ENCODE measurements at regions not wholly inside any gene's neighbourhood (a gene's known extent, or its start where the extent isn't known, plus 50 kb on each side); places are given as distances from the start of the nearest gene placed in this dataset.

DNA sequence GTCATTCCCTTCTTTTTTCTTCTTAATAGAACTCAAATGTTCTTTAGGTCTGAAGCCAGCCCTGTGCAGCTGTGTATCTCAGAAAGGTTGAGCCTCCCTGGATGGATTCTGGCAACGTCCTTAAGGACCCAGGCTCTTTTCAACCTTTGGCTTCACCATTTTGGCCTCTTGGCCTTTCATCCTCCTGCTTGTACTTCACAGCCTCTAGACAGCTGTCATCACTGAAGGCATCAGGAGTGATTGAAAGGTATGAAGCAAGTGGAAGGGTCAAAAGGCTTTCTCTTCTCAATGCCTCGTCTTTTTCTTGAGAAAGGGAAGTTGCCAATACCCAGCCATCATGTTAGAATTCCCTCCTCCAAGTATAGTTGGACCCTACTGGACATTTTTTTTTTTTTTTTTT is 81.2 kb upstream of the RANBP3L start:
- no peaks in the 10 kb centered on the region for H3K9me3 ChIP-seq
- intact Hi-C loops (cut with micrococcal nuclease; ENCODE audit: unreplicated experiment), result loop anchor here (1.0 kb wide), 1 partner anchor 49 kb away; no protein-coding TSS in a partner anchor
- H3K27me3 Mint-ChIP-seq (ENCODE audit: insufficient read depth, unreplicated experiment), result no peaks in the 10 kb centered on the region

DNA sequence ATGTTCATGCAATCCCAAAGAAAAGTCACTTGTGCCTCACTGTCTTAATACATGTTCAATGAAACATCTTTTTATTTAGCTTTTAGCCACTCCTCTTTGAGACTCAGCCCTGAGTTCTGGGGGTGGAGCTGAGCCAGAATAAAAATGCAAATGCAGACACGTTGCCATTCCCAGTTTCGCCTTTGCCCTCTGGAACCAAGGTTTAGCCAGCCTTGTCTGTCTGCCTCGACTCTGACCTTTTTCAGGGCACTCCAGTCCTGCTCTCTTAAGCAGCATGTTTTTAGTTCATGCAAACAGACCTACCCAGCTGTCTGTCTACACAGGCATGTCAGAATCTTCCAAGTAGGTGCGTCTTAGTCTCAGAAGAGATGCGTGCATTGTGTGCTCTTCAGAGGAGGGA is 82.2 kb upstream of the RANBP3L start:
- no peak for DNase-seq
- Histone ChIP-seq H3K36me3 (ENCODE audit: control insufficient read depth, insufficient read depth, low read length) (no peaks in the 10 kb centered on the region), H3K4me1 (peaks cover under 1% of the 10 kb centered on the region; the same call in 1 of the 2 replicates), H3K9me3 (no peaks in the 10 kb centered on the region), H3K4me3 (ENCODE audit: low read depth, low read length) (no peak overlapping the region), H3K27me3 (replicated peaks; ENCODE audit: control insufficient read depth, insufficient read depth, low read length) (no peaks in the 10 kb centered on the region)
- no TSS peak for BruUV-seq (replicated peaks)
- no peak overlapping the region for H3K27ac Mint-ChIP-seq (ENCODE audit: unreplicated experiment)
- H3K36me3 Mint-ChIP-seq (ENCODE audit: insufficient read depth, unreplicated experiment), result no peaks in the 10 kb centered on the region
- no peak overlapping the region for H3K4me3 Mint-ChIP-seq (ENCODE audit: unreplicated experiment)
- TF ChIP-seq, protein P1, sequence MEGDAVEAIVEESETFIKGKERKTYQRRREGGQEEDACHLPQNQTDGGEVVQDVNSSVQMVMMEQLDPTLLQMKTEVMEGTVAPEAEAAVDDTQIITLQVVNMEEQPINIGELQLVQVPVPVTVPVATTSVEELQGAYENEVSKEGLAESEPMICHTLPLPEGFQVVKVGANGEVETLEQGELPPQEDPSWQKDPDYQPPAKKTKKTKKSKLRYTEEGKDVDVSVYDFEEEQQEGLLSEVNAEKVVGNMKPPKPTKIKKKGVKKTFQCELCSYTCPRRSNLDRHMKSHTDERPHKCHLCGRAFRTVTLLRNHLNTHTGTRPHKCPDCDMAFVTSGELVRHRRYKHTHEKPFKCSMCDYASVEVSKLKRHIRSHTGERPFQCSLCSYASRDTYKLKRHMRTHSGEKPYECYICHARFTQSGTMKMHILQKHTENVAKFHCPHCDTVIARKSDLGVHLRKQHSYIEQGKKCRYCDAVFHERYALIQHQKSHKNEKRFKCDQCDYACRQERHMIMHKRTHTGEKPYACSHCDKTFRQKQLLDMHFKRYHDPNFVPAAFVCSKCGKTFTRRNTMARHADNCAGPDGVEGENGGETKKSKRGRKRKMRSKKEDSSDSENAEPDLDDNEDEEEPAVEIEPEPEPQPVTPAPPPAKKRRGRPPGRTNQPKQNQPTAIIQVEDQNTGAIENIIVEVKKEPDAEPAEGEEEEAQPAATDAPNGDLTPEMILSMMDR (IDR thresholded peaks at IDR 0.05; ENCODE audit: insufficient read depth in 1 of 2, low read depth in 1 of 2, low read length in 1 of 2, severe bottlenecking in 1 of 2, unreplicated experiment in 1 of 2), result no peak
- ChIA-PET POLR2A (no interaction called here), CTCF (interaction anchor here (0.6 kb wide), 1 partner anchor 36 kb away, joined by 3 read pairs; no protein-coding TSS in a partner anchor)
- H3K4me1 Mint-ChIP-seq (ENCODE audit: low read depth, unreplicated experiment), result peaks cover 34% of the 10 kb centered on the region
- H3K27me3 Mint-ChIP-seq (ENCODE audit: insufficient read depth, unreplicated experiment), result no peaks in the 10 kb centered on the region
- no peaks in the 10 kb centered on the region for H3K9me3 Mint-ChIP-seq (ENCODE audit: unreplicated experiment)
- intact Hi-C loops (cut with micrococcal nuclease; ENCODE audit: unreplicated experiment), result no loop called here

More for the DNA sequence above, 81.2 kb upstream of the RANBP3L start:
- no peak for DNase-seq
- TF ChIP-seq, protein P1 (IDR thresholded peaks at IDR 0.05; ENCODE audit: insufficient read depth in 1 of 2, low read depth in 1 of 2, low read length in 1 of 2, severe bottlenecking in 1 of 2, unreplicated experiment in 1 of 2), result no peak
- ChIA-PET CTCF (no interaction called here), POLR2A (no interaction called here)
- H3K36me3 ChIP-seq (ENCODE audit: control insufficient read depth, insufficient read depth, low read length), result no peaks in the 10 kb centered on the region
- H3K9me3 Mint-ChIP-seq (ENCODE audit: unreplicated experiment), result no peaks in the 10 kb centered on the region
- H3K27me3 ChIP-seq (replicated peaks; ENCODE audit: control insufficient read depth, insufficient read depth, low read length), result no peaks in the 10 kb centered on the region
- no TSS peak for BruUV-seq (replicated peaks)
- H3K36me3 Mint-ChIP-seq (ENCODE audit: insufficient read depth, unreplicated experiment), result no peaks in the 10 kb centered on the region
- H3K4me1 ChIP-seq, result no peaks in the 10 kb centered on the region
- no peak overlapping the region for H3K4me3 ChIP-seq (ENCODE audit: low read depth, low read length)
- H3K4me3 Mint-ChIP-seq (ENCODE audit: unreplicated experiment), result no peak overlapping the region
- H3K4me1 Mint-ChIP-seq (ENCODE audit: low read depth, unreplicated experiment), result peaks cover 34% of the 10 kb centered on the region
- H3K27ac Mint-ChIP-seq (ENCODE audit: unreplicated experiment), result no peak overlapping the region

DNA sequence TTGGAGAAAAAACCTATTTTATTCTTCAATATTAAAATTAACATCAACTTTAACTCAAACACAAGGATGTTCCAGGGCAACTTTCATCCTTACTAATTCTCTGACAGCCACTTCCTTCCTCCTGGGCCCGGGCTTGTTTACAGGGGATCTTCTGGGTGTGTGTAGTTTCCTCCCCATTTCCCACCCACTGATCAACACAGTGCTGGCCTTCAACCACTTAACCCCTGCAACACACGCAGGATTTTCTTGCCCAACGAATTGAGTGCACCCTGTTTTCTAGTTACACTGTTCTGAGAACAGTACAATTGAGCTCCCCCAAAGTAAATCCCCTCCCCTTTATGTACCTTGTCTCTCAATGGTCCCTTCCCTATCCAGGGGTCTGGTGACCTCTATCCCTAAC is 83.1 kb upstream of the RANBP3L start:
- TF ChIP-seq, protein P1 (IDR thresholded peaks at IDR 0.05; ENCODE audit: insufficient read depth in 1 of 2, low read depth in 1 of 2, low read length in 1 of 2, severe bottlenecking in 1 of 2, unreplicated experiment in 1 of 2), result no peak
- DNase-seq, result no peak
- CTCF ChIA-PET, result no interaction called here
- BruUV-seq (replicated peaks), result no TSS peak
- Histone ChIP-seq H3K27me3 (replicated peaks; ENCODE audit: control insufficient read depth, insufficient read depth, low read length) (no peaks in the 10 kb centered on the region), H3K4me3 (ENCODE audit: low read depth, low read length) (no peak overlapping the region), H3K9me3 (no peaks in the 10 kb centered on the region), H3K4me1 (peaks cover 4% of the 10 kb centered on the region; the same call in 1 of the 2 replicates), H3K36me3 (ENCODE audit: control insufficient read depth, insufficient read depth, low read length) (no peaks in the 10 kb centered on the region)
- H3K27ac Mint-ChIP-seq (ENCODE audit: unreplicated experiment), result no peak overlapping the region
- no peaks in the 10 kb centered on the region for H3K27me3 Mint-ChIP-seq (ENCODE audit: insufficient read depth, unreplicated experiment)
- no peak overlapping the region for H3K4me3 Mint-ChIP-seq (ENCODE audit: unreplicated experiment)
- intact Hi-C loops (cut with micrococcal nuclease; ENCODE audit: unreplicated experiment), result no loop called here
- H3K36me3 Mint-ChIP-seq (ENCODE audit: insufficient read depth, unreplicated experiment), result no peaks in the 10 kb centered on the region
- H3K9me3 Mint-ChIP-seq (ENCODE audit: unreplicated experiment), result no peaks in the 10 kb centered on the region
- H3K4me1 Mint-ChIP-seq (ENCODE audit: low read depth, unreplicated experiment), result peaks cover 33% of the 10 kb centered on the region
- POLR2A ChIA-PET, result no interaction called here

All from Caco-2 (cell line).